HL-60 (cell line): ENCODE measurements at regions not wholly inside any gene's neighbourhood (a gene's known extent, or its start where the extent isn't known, plus 50 kb on each side); places are given as distances from the start of the nearest gene placed in this dataset.

Source experiments
- DNase-seq, 2 experiments: peaks; one replicate each; pipeline ENCODE4 v3.0.0-alpha.2; 2010 to 2020; ENCODE audit warnings: low read depth in 1 of 2, low spot score in 1 of 2
- H3K27ac ChIP-seq: fragments of 250-450 bp; sonication (Bioruptor Pico); replicated peaks from 2 replicates; pipeline ENCODE4 v1.5.1; 2020; ENCODE audit warnings: mild to moderate bottlenecking, moderate library complexity
- H3K27me3 ChIP-seq: fragments of 250-450 bp; sonication (Bioruptor Pico); 2 replicates; pipeline ENCODE4 v1.5.1; 2021; ENCODE audit warnings: mild to moderate bottlenecking, moderate library complexity; ENCODE audit not compliant: insufficient read depth, poor library complexity, severe bottlenecking
- H3K4me3 ChIP-seq: replicated peaks from 2 replicates; pipeline ENCODE4 v1.5.1; 2011; ENCODE audit warnings: mild to moderate bottlenecking, control low read depth, low read length; ENCODE audit not compliant: insufficient read depth
- GABPA ChIP-seq: IDR thresholded peaks from 2 replicates; pipeline ENCODE4 v1.6.1; 2012; ENCODE audit warnings: low read depth
- POLR2AphosphoS5 ChIP-seq: IDR thresholded peaks from 2 replicates; pipeline ENCODE4 v1.6.1; 2012; ENCODE audit warnings: low read depth
- SPI1 ChIP-seq: IDR thresholded peaks from 2 replicates; pipeline ENCODE4 v1.6.1; 2012; ENCODE audit warnings: low read depth, mild to moderate bottlenecking, borderline replicate concordance
- TF ChIP-seq, protein P1 (sequence below): IDR thresholded peaks from one replicate; pipeline ENCODE4 v1.5.1; 2011; ENCODE audit warnings: low read length, control low read depth, inconsistent platforms; ENCODE audit not compliant: insufficient read depth
- TF ChIP-seq, protein P2 (sequence below): IDR thresholded peaks from 2 replicates; pipeline ENCODE4 v1.6.1; 2012; ENCODE audit warnings: low read depth; ENCODE audit not compliant: insufficient replicate concordance

DNA sequence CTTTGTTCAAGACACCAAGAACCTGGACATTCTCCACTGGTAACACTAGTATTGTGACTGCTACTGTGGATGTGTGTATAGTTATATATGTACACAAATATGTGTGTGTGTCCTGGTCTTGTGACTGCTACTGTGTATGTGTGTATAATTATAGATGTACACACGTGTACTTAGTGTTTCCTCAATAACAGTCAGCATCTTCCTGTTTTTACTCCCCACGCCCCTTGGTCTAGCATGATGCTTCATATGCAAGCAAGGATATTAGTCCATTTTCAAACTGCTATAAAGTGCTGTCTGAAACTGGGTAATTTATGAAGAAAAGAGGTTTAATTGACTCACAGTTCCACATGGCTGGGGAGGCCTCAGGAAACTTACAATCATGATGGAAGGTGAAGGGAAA, 802.7 kb downstream of the RNF144A start:
- Histone ChIP-seq H3K4me3 (no peak overlapping the region), H3K27ac (no peak overlapping the region), H3K27me3 (no peaks in the 10 kb centered on the region)
- DNase-seq, result no peak
- TF ChIP-seq GABPA (no peak), SPI1 (no peak), POLR2AphosphoS5 (no peak)
- TF ChIP-seq, protein P1, sequence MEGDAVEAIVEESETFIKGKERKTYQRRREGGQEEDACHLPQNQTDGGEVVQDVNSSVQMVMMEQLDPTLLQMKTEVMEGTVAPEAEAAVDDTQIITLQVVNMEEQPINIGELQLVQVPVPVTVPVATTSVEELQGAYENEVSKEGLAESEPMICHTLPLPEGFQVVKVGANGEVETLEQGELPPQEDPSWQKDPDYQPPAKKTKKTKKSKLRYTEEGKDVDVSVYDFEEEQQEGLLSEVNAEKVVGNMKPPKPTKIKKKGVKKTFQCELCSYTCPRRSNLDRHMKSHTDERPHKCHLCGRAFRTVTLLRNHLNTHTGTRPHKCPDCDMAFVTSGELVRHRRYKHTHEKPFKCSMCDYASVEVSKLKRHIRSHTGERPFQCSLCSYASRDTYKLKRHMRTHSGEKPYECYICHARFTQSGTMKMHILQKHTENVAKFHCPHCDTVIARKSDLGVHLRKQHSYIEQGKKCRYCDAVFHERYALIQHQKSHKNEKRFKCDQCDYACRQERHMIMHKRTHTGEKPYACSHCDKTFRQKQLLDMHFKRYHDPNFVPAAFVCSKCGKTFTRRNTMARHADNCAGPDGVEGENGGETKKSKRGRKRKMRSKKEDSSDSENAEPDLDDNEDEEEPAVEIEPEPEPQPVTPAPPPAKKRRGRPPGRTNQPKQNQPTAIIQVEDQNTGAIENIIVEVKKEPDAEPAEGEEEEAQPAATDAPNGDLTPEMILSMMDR, result no peak

DNA sequence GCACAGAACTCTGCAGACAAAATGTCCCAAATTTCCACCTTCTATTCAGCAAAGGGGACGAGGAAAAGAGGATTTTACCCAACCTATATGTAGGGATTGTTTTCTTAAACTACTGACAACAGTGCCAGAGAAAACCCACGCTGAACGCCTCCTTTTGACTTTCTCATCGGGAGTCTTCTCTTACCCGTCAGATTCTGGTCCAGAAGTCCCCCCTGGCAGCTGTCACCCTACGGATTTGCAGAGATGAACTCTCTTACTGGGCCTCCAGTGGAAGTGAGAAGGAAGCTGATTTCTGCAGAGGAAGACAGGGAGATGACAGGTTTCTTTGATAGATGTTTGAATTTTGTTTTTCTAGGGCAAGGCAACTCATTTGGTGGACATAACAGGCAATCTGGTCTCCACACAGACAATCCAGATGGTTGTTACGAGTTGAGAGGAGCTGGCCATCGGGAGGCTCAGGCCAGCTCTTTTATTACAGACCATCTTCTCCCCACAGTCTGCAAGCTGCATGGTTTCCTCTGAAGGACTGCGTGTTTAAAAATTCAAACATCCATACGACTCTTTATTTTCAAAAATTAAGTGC, 804.3 kb downstream of the RNF144A start:
- Histone ChIP-seq H3K27me3 (no peaks in the 10 kb centered on the region), H3K4me3 (no peak overlapping the region), H3K27ac (no peak overlapping the region)

DNA sequence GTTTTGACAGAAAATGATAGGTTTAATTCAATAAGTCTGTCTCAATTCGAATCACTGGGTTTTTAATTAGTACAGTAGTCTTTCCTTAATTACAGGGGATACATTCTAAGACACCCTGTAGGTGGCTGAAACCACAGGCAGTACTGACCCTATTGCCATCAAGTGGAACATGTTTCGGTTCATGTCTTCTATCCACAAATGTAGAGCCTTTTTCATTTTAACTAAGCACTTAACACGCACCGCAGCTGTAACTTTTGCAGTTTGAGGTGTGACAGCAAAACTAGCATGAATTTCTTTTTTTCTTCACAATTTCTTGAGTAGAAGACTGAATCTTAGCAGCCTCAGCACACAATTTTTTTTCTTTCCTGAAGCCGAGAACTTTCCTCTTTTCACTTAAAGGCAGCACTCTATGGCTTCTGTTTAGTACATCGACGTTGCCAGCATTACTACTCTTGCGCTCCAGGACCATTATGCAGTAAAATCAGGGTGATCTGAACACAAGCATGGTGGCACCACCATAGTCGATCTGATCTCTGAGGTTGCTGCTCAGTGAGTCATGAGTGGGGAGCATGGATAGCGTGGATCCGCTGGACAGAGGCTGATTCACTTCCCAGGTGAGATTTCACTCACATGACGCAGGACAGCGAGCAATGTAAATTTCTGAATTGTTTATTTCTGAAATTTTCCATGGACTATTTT, 805.1 kb downstream of the RNF144A start:
- no peak for TF ChIP-seq POLR2AphosphoS5
- no peak for TF ChIP-seq GABPA
- TF ChIP-seq, protein P2, sequence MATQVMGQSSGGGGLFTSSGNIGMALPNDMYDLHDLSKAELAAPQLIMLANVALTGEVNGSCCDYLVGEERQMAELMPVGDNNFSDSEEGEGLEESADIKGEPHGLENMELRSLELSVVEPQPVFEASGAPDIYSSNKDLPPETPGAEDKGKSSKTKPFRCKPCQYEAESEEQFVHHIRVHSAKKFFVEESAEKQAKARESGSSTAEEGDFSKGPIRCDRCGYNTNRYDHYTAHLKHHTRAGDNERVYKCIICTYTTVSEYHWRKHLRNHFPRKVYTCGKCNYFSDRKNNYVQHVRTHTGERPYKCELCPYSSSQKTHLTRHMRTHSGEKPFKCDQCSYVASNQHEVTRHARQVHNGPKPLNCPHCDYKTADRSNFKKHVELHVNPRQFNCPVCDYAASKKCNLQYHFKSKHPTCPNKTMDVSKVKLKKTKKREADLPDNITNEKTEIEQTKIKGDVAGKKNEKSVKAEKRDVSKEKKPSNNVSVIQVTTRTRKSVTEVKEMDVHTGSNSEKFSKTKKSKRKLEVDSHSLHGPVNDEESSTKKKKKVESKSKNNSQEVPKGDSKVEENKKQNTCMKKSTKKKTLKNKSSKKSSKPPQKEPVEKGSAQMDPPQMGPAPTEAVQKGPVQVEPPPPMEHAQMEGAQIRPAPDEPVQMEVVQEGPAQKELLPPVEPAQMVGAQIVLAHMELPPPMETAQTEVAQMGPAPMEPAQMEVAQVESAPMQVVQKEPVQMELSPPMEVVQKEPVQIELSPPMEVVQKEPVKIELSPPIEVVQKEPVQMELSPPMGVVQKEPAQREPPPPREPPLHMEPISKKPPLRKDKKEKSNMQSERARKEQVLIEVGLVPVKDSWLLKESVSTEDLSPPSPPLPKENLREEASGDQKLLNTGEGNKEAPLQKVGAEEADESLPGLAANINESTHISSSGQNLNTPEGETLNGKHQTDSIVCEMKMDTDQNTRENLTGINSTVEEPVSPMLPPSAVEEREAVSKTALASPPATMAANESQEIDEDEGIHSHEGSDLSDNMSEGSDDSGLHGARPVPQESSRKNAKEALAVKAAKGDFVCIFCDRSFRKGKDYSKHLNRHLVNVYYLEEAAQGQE, result no peak
- TF ChIP-seq, protein P1, result no peak
- TF ChIP-seq SPI1, result no peak

More for the DNA sequence above, 804.3 kb downstream of the RNF144A start:
- TF ChIP-seq, protein P1, result no peak
- DNase-seq, result no peak

DNA sequence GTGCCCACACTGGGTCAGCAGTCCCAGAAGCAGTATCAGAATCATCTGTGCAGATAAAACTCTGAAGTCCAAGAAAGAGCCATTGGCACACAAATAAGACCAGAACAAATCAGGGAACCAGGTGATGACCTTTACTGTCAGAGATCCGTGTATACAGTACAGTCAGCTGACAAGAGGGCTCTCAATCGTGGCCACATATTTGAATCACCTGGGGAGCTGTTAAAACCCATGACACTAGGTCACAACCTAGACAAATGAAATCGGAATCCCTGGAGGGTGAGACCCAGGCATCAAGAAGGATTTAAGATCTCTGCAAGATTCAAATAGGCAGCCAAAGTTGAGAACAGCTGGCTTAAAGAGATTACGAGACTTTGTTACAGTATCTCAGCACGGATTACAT, 807.1 kb downstream of the RNF144A start:
- Histone ChIP-seq H3K27ac (no peak overlapping the region), H3K4me3 (no peak overlapping the region), H3K27me3 (no peaks in the 10 kb centered on the region)
- TF ChIP-seq GABPA, result no peak
- TF ChIP-seq POLR2AphosphoS5, result no peak
- TF ChIP-seq SPI1, result no peak
- TF ChIP-seq, protein P1, result no peak
- TF ChIP-seq, protein P2, result no peak
- no peak for DNase-seq

More for the DNA sequence above, 805.1 kb downstream of the RNF144A start:
- H3K4me3 ChIP-seq, result no peak overlapping the region
- no peak overlapping the region for H3K27ac ChIP-seq
- H3K27me3 ChIP-seq, result no peaks in the 10 kb centered on the region
- DNase-seq, result no peak
